PFSK-1 (cell line): ENCODE measurements at regions not wholly inside any gene's neighbourhood (a gene's known extent, or its start where the extent isn't known, plus 50 kb on each side); places are given as distances from the start of the nearest gene placed in this dataset.

Experiments
- FOXP2 ChIP-seq: optimal IDR thresholded peaks from 2 replicates; pipeline ENCODE3; 2011; ENCODE audit warnings: borderline replicate concordance, control low read depth, inconsistent platforms; ENCODE audit not compliant: insufficient read depth; ENCODE audit errors: extremely low read length, extremely low read depth
- POLR2AphosphoS5 ChIP-seq: IDR thresholded peaks from 2 replicates; pipeline ENCODE4 v1.6.1; 2012; ENCODE audit warnings: low read depth, mild to moderate bottlenecking, control low read depth, low read length, moderate library complexity
- REST ChIP-seq, 2 experiments: IDR thresholded peaks; 2 replicates each; pipeline versions ENCODE4 v1.6.1 to v1.8.0; 2011 to 2012; ENCODE audit warnings: low read depth in 2 of 2, low read length in 2 of 2, control low read depth in 1 of 2, inconsistent platforms in 1 of 2, mild to moderate bottlenecking in 1 of 2, moderate library complexity in 1 of 2; ENCODE audit not compliant: insufficient read depth in 1 of 2
- SIN3A ChIP-seq: IDR thresholded peaks from 2 replicates; pipeline ENCODE4 v1.6.1; 2012; ENCODE audit warnings: mild to moderate bottlenecking, low read length, moderate library complexity, borderline replicate concordance; ENCODE audit not compliant: insufficient read depth
- TAF1 ChIP-seq: IDR thresholded peaks from 2 replicates; pipeline ENCODE4 v1.6.1; 2012; ENCODE audit warnings: low read length, control low read depth, borderline replicate concordance; ENCODE audit not compliant: insufficient read depth

GRCh38 chrX:69028006-69028760, 137.1 kb downstream of the PJA1 start:
- TF ChIP-seq SIN3A, result no peak
- no peak for TF ChIP-seq REST (IDR thresholded peaks at IDR 0.05; ENCODE audit: insufficient read depth in 1 of 2, low read depth in 2 of 2, low read length in 2 of 2)
- no peak for TF ChIP-seq POLR2AphosphoS5
- no peak for TF ChIP-seq TAF1
- TF ChIP-seq FOXP2, result no peak

- TF ChIP-seq FOXP2 (peak; percentile 68), REST (IDR thresholded peaks at IDR 0.05; ENCODE audit: insufficient read depth in 1 of 2, low read depth in 2 of 2, low read length in 2 of 2) (no peak)
Observed at GRCh38 chrX:69027181-69028005, 137.9 kb downstream of the PJA1 start.

- no peak for TF ChIP-seq FOXP2
- TF ChIP-seq POLR2AphosphoS5, result no peak
- TF ChIP-seq REST (IDR thresholded peaks at IDR 0.05; ENCODE audit: insufficient read depth in 1 of 2, low read depth in 2 of 2, low read length in 2 of 2), result no peak
- no peak for TF ChIP-seq TAF1
- TF ChIP-seq SIN3A, result no peak
Observed at GRCh38 chrX:69025802-69026301, 139.4 kb downstream of the PJA1 start.

- TF ChIP-seq TAF1, result no peak
- TF ChIP-seq REST (IDR thresholded peaks at IDR 0.05; ENCODE audit: insufficient read depth in 1 of 2, low read depth in 2 of 2, low read length in 2 of 2), result no peak
- TF ChIP-seq SIN3A, result no peak
- TF ChIP-seq FOXP2, result no peak
- TF ChIP-seq POLR2AphosphoS5, result no peak
Observed at GRCh38 chrX:69024931-69025330, 140.3 kb downstream of the PJA1 start.
